Esophagus muscularis mucosa (tissue), 4 donors: ENCODE measurements at regions not wholly inside any gene's neighbourhood (a gene's known extent, or its start where the extent isn't known, plus 50 kb on each side); places are given as distances from the start of the nearest gene placed in this dataset.

ENCODE experiments used
- CTCF ChIP-seq, 3 experiments: fragments of 200-600 bp in 2 of 3; fragments of 450-650 bp in 1 of 3; sonication (generic) in 2 of 3; IDR thresholded peaks; one replicate each; pipeline ENCODE4 v1.5.1; 2017 to 2019; ENCODE audit warnings: antibody characterized with exemption in 3 of 3, mild to moderate bottlenecking in 2 of 3, moderate library complexity in 1 of 3
- EP300 ChIP-seq: sonication (generic); formaldehyde crosslinking; IDR thresholded peaks from one replicate; pipeline ENCODE4 v1.6.1; 2017; ENCODE audit warnings: antibody characterized with exemption
- POLR2A ChIP-seq: fragments of 450-650 bp; IDR thresholded peaks from one replicate; pipeline ENCODE4 v1.6.1; 2017; ENCODE audit warnings: antibody characterized with exemption, moderate library complexity, mild to moderate bottlenecking, low read depth
- POLR2AphosphoS5 ChIP-seq, 2 donors: sonication (generic); formaldehyde crosslinking; IDR thresholded peaks; one replicate each; pipeline ENCODE4 v1.6.1; 2017; ENCODE audit warnings: antibody characterized with exemption in 2 of 2

- TF ChIP-seq CTCF (IDR thresholded peaks at IDR 0.05) (no peak), POLR2A (no peak), EP300 (no peak), POLR2AphosphoS5 (IDR thresholded peaks at IDR 0.05) (no peak)
These were observed 1090.8 kb downstream of the BRD1 start for GRCh38 chr22:48736593-48737460.
